Testis (tissue), 2 donors: ENCODE measurements at regions not wholly inside any gene's neighbourhood (a gene's known extent, or its start where the extent isn't known, plus 50 kb on each side); places are given as distances from the start of the nearest gene placed in this dataset.
"Not testable (repeated sequence)": the region's sequence is repeated elsewhere in the genome, so short reads cannot be mapped to it uniquely, and the experiment has no call there.

Experiments used
- CTCF ChIP-seq, 3 experiments: fragments of 450-650 bp in 2 of 3; fragments of 200-600 bp in 1 of 3; sonication (generic) in 1 of 3; IDR thresholded peaks; one replicate each; pipeline ENCODE4 v1.5.1; 2016 to 2019; ENCODE audit warnings: antibody characterized with exemption in 3 of 3, mild to moderate bottlenecking in 2 of 3, moderate library complexity in 1 of 3
- POLR2A ChIP-seq: fragments of 450-650 bp; IDR thresholded peaks from one replicate; pipeline ENCODE4 v1.6.1; 2017; ENCODE audit warnings: antibody characterized with exemption, mild to moderate bottlenecking, moderate library complexity

GRCh38 chr6:112528306-112528705 lies 181.2 kb downstream of the RFPL4B start:
- not testable (repeated sequence) for TF ChIP-seq CTCF (IDR thresholded peaks at IDR 0.05); POLR2A
